Astrocyte (in vitro differentiated cells and primary cell): ENCODE measurements at regions not wholly inside any gene's neighbourhood (a gene's known extent, or its start where the extent isn't known, plus 50 kb on each side); places are given as distances from the start of the nearest gene placed in this dataset.

Source experiments
- CTCF ChIP-seq: IDR thresholded peaks from 2 replicates; pipeline ENCODE4 v1.5.1; 2011; ENCODE audit warnings: low read depth, mild to moderate bottlenecking, inconsistent platforms, low read length, moderate library complexity; ENCODE audit not compliant: insufficient read depth
- EZH2 ChIP-seq: IDR thresholded peaks from 2 replicates; pipeline ENCODE4 v1.6.1; 2012; ENCODE audit warnings: mild to moderate bottlenecking, low read length, inconsistent platforms; ENCODE audit not compliant: insufficient read depth

DNA sequence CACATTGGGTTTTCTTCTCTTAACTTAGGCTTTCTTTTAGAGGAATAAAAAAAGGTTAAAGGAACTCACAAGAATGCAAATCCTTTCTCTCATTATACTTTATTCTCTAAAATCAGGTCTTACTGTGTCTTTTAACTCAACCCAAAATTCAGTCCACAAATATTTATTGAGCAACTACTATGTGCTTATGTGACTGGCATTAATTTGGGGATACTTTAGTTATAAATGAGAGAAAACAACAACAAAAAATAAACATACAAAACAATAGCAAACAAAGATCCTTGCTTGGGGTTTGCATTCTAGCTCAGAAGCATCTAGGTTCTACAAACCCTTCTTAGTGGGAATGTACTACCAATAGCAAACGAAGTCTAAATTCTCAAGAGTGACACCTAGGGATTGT is 266.2 kb downstream of the UTRN start:
- TF ChIP-seq CTCF (no peak), EZH2 (no peak)
